Posterior cingulate gyrus (tissue), 11 donors: ENCODE measurements at regions not wholly inside any gene's neighbourhood (a gene's known extent, or its start where the extent isn't known, plus 50 kb on each side); places are given as distances from the start of the nearest gene placed in this dataset.

Experiments
- DNase-seq, 10 donors: peaks; one replicate each; pipeline versions ENCODE4 v3.0.0 to v3.0.0-alpha.2; 2020 to 2021; ENCODE audit warnings: mixed read lengths in 3 of 10
- intact Hi-C: fragments of 100-400 bp; cut with DNase I; formaldehyde crosslinking; loops from one replicate; pipeline ENCODE4 v1.15.1; 2023

DNA sequence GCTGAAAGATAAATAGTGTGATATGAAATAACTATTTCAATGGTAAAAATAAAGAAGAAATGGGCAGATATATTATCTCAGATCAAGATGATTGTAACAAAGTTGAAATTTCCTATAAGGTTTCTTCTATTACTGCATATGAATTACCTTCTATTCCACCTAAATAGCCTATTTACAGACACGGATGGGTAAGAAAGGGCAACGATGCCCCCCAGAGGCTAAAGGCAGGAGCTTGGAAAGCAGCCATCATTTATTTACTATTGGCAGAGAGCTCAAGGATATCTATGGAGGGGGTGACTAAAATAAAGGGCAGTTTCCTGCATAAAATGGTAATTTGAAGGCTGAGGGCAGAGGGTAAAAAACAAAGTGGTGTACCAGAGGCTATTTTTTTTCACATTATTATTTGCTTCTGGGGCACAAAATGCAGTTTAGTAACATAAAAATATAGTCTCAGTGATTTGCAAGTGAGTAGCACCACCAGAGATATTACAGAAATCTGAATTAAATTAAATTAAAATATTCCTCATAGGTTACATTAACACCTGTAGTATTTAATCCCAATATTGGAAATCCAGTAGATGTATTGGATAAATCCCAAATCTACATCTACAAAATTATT is 123.1 kb downstream of the BTC start:
- DNase-seq: no peak

DNA sequence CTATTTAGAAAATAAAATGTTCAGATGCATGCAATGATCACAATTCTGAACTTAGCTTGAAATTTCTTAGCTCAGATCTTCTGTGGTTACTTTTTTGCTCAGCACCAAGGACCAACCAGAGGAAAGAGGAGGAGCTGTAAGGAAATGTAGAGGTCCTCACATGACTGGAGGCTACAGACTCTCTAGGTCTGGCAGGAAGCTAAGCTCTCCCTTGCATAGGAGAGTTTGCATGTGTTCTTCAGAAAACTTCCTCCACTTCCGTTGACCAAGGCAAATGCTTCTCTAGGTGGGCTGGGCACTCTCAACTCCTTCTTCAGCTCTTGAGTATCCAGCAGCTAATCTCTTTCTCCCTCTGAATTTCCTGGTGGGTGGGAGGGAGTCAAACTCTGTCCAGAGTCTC is 119.6 kb downstream of the BTC start:
- no peak for DNase-seq
- intact Hi-C loops: loop anchor here (5.0 to 10.0 kb wide), 2 partner anchors 297 to 350 kb away; no protein-coding TSS in a partner anchor

More for the DNA sequence above, 123.1 kb downstream of the BTC start:
- intact Hi-C loops: loop anchor here (5.0 to 10.0 kb wide), 2 partner anchors 294 to 346 kb away; no protein-coding TSS in a partner anchor

DNA sequence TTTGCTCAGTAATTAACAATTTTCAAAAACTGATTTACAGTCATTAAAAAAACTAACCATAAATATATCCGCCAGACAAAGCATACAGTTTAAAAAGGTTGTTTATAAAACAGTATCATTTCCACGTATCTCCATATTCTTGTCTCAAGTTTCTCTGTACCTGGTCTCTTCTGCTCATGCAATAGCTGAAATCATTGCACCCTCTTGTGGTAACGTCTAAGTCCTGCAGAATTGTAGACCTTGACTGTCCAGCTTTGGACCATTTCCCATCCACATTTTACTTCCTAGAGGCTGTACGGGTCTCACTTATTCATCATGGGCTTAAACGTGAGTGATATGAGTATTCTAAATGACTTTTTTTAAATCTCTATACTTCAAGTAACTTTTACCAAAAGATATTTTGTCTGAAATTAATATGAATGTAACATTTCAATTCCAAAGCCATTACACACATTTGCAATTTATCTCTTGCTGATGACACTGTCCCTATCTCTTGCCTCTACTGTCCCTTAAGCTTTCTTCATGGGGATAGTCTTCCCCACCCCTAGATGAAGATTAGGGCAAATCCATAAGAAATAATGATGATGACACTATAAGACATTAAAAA is 118.5 kb downstream of the BTC start:
- intact Hi-C loops: loop anchor here (10.0 kb wide), 1 partner anchor 351 kb away; no protein-coding TSS in a partner anchor
- DNase-seq: no peak

DNA sequence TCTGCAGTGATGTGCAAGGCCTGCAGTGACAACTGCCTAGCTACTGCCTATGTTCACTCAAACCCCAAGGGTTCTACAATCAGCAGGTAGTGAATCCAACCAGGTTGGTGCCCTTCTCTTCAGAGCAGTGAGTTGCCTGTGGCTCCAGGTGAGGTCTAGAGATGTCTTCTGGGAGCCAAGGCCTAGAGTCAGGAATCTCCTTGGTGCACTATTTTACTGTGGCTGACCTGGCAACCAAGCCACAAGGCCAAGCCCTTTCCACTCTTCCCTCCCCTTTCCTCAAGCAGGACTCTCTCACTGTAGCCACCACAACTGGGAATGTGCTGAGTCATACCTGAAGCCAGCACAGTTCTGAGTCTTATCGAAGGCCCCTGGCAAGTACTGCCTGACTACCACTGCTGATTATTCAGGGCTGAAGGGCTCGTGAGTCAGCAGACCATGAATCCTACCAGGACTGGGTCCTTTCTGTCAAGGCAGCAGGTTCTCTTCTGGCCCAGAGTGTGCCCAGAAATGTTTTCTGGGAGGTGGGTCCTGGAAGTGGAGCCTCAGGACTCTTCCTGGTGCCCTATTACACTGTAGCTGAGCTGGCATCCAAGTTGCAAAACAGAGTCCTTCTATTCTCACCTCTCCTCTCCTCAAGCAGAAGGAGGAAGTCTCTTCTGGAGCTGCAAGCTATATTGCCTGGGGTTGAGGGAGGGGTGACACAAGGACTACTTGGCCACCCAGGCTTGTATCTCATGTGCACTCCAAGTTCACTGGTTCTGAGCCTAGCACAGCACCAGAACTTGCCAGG is 111.6 kb downstream of the BTC start:
- DNase-seq: no peak
- intact Hi-C loops: no loop called here

DNA sequence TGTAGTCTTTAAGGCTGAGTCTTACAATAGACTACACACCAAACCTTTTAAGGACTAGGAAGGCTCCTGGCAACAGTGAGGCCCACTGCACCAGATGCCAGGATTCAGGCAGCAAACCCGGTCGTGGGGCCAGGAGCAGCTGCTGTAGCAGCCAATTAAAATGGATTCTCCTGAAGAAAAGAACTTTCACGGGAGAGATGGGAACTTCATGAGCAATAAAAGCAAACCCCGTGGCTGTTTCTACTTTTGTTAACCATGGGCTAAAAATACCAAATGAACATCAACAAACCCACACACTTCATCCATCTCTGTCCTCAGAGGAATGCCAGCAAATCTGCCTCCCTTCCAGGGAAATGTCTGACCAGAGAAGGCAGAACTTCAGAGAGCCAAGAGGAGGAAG is 101.4 kb downstream of the BTC start:
- intact Hi-C loops: no loop called here
- DNase-seq: peak in 7 of 10 donors; percentile 14 to 90 (median 50)
